IPS-20b (cell line): ENCODE measurements at regions not wholly inside any gene's neighbourhood (a gene's known extent, or its start where the extent isn't known, plus 50 kb on each side); places are given as distances from the start of the nearest gene placed in this dataset.

Source experiments
- H3K27ac ChIP-seq: one replicate; pipeline ENCODE4 v1.5.1; 2013; ENCODE audit warnings: low read length
- H3K27me3 ChIP-seq: 2 replicates; pipeline ENCODE4 v1.6.1; 2013; ENCODE audit warnings: mild to moderate bottlenecking, low read length, inconsistent platforms; ENCODE audit not compliant: insufficient read depth
- H3K36me3 ChIP-seq: 2 replicates; pipeline ENCODE4 v1.6.1; 2013; ENCODE audit warnings: low read depth, mild to moderate bottlenecking, inconsistent platforms, low read length, moderate library complexity; ENCODE audit not compliant: insufficient read depth
- H3K4me1 ChIP-seq: 2 replicates; pipeline ENCODE4 v1.6.1; 2013; ENCODE audit warnings: mild to moderate bottlenecking, control low read depth, inconsistent platforms, low read length, moderate library complexity; ENCODE audit not compliant: insufficient read depth
- H3K4me3 ChIP-seq: 2 replicates; pipeline ENCODE4 v1.5.1; 2013; ENCODE audit warnings: mild to moderate bottlenecking, low read length, inconsistent platforms
- H3K9ac ChIP-seq: 2 replicates; pipeline ENCODE4 v1.6.1; 2013; ENCODE audit warnings: low read depth, mild to moderate bottlenecking, inconsistent platforms, low read length, moderate library complexity
- H3K9me3 ChIP-seq: 2 replicates; pipeline ENCODE4 v1.6.1; 2013; ENCODE audit warnings: mild to moderate bottlenecking, low read depth, low read length, inconsistent platforms; ENCODE audit not compliant: insufficient read depth

DNA sequence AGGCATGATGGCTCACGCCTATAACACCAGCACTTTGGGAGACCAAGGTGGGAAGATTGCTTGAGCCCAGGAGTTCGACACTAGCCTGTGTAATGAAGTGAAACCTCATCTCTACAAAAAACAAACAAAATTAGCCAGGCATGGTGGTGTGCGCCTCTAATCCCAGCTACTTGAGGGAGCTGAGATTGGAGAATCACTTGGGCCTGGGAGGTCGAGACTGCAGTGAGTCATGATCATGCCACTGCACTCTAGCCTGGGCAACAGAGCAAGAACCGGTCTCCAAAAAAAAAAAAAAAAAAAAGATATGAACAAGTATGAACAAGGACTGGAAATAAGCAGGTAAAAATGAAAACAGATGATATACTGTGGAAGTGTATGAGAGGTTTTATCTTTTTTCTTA, 54.1 kb upstream of the SOX6 start:
- no peaks in the 10 kb centered on the region for H3K36me3 ChIP-seq
- no peak overlapping the region for H3K9ac ChIP-seq
- no peak overlapping the region for H3K27ac ChIP-seq
- H3K27me3 ChIP-seq: peaks cover 69% of the 10 kb centered on the region
- no peaks in the 10 kb centered on the region for H3K9me3 ChIP-seq
- peaks cover 7% of the 10 kb centered on the region; the same call in 1 of the 2 replicates for H3K4me1 ChIP-seq
- H3K4me3 ChIP-seq: no peak overlapping the region

DNA sequence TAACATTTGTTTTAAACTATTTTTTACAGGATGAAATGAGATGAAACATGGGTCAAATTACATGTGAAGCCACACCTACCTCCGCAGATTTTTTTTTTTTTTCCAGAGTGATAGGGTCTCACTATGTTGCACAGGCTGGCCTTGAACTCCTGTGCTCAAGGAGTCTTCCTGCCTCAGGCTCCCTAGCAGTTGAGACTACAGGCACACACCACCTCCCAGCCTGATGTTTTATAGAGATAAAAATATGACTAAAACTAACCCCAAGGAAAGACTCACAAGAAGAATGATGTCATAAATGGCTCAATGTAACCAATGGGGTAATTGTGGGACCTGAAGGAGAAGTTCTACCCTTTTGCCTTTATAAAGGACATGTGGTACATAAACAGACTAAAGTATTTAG, 52.3 kb upstream of the SOX6 start:
- H3K9me3 ChIP-seq: no peaks in the 10 kb centered on the region
- H3K9ac ChIP-seq: no peak overlapping the region
- H3K27ac ChIP-seq: no peak overlapping the region
- peaks cover 81% of the 10 kb centered on the region for H3K27me3 ChIP-seq
- peaks cover 24% of the 10 kb centered on the region for H3K4me1 ChIP-seq
- no peaks in the 10 kb centered on the region for H3K36me3 ChIP-seq
- H3K4me3 ChIP-seq: no peak overlapping the region

DNA sequence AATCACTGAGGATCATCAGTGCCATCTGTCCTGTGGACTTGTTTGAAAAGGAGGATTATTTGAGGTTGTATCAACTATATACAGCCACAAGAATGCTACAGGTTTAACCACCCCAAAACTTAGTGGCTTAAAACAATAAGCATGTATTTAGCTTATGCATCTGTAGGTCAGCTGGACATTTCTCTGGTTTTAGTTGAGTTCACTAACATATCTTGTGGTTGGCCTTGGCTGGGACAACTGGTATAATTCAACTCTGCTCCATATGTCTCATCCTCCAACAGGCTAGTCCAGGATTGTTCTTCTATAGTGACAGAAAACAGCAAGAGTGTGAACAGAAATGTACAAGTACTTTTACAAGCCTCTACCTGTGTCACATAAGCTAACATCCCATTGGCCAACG, 49.9 kb upstream of the SOX6 start:
- Histone ChIP-seq H3K36me3 (no peaks in the 10 kb centered on the region), H3K27ac (no peak overlapping the region), H3K9ac (no peak overlapping the region), H3K9me3 (no peaks in the 10 kb centered on the region), H3K4me3 (no peak overlapping the region), H3K27me3 (peaks cover 97% of the 10 kb centered on the region), H3K4me1 (peaks cover 28% of the 10 kb centered on the region)
